GM13977 (cell line): ENCODE measurements at regions not wholly inside any gene's neighbourhood (a gene's known extent, or its start where the extent isn't known, plus 50 kb on each side); places are given as distances from the start of the nearest gene placed in this dataset.

Experiments
- DNase-seq: peaks from one replicate; pipeline ENCODE4 v3.0.0; 2012; ENCODE audit warnings: low spot score
- in situ Hi-C: fragments of 300-500 bp; cut with MboI; formaldehyde crosslinking; loops from one replicate; pipeline ENCODE4 v1.12.0; 2022; ENCODE audit warnings: low sequenced_read_pairs, low pct_unique_long_range_greater_than_20kb, mixed read lengths, inconsistent platforms; ENCODE audit not compliant: unreplicated experiment
- TF ChIP-seq, protein P1 (sequence below): IDR thresholded peaks from 2 replicates; pipeline ENCODE4 v1.5.1; 2012; ENCODE audit warnings: mild to moderate bottlenecking, control low read depth; ENCODE audit not compliant: insufficient read depth; ENCODE audit errors: extremely low read depth, missing control alignments

DNA sequence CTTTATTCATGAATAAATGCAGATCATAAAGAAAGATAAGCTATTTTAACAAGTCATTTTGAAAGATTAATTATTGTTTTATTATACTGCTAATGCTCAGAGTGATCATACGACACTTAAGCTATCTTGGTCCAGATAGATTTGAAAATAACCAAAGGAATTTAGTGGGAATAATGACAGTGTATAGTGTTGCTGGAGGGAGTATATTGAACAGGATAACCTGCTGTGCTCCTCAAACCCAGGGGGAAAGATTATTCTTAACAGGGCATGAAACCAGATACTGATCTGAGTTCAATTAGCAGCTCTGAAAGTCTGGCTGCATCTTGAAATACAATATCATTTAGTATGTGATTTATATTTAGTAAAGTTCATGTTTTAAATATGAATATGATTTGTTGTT lies 216.3 kb upstream of the ITGA4 start:
- in situ Hi-C loops = loop anchor here (25.0 kb wide), 1 partner anchor 129 kb away; no protein-coding TSS in a partner anchor
- no peak for DNase-seq
- TF ChIP-seq, protein P1, sequence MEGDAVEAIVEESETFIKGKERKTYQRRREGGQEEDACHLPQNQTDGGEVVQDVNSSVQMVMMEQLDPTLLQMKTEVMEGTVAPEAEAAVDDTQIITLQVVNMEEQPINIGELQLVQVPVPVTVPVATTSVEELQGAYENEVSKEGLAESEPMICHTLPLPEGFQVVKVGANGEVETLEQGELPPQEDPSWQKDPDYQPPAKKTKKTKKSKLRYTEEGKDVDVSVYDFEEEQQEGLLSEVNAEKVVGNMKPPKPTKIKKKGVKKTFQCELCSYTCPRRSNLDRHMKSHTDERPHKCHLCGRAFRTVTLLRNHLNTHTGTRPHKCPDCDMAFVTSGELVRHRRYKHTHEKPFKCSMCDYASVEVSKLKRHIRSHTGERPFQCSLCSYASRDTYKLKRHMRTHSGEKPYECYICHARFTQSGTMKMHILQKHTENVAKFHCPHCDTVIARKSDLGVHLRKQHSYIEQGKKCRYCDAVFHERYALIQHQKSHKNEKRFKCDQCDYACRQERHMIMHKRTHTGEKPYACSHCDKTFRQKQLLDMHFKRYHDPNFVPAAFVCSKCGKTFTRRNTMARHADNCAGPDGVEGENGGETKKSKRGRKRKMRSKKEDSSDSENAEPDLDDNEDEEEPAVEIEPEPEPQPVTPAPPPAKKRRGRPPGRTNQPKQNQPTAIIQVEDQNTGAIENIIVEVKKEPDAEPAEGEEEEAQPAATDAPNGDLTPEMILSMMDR = no peak

- TF ChIP-seq, protein P1 = no peak
- DNase-seq = no peak
- in situ Hi-C loops = loop anchor here (25.0 kb wide), 1 partner anchor 129 kb away; no protein-coding TSS in a partner anchor
Measured at GRCh38 chr2:181241366-181241765, 215.8 kb upstream of the ITGA4 start.

DNA sequence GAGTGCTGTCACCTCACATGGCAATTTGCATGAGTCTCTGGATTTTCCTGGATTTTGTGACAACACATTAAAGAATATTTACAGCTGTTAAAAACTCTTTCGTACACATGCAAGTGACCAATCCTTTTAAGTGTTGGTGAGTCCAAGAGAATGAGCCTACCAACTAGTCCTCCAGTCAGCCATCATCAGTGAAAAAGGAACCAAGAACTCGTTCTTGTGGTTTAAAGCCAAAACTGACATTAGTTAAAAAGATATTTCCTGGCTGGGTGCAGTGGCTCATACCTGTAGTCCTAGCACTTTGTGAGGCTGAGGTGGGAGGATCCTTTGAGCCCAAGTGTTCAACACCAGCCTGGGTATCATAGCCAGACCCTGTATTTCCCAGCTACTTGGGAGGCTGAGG lies 215.4 kb upstream of the ITGA4 start:
- in situ Hi-C loops = loop anchor here (25.0 kb wide), 1 partner anchor 129 kb away; no protein-coding TSS in a partner anchor
- peak; percentile 15 for DNase-seq
- TF ChIP-seq, protein P1 = no peak

- TF ChIP-seq, protein P1 = no peak
- in situ Hi-C loops = loop anchor here (25.0 kb wide), 1 partner anchor 130 kb away; no protein-coding TSS in a partner anchor
- DNase-seq = no peak
Measured at GRCh38 chr2:181242262-181242661, 214.9 kb upstream of the ITGA4 start.

GRCh38 chr2:181243319-181243718 lies 213.9 kb upstream of the ITGA4 start:
- in situ Hi-C loops = loop anchor here (25.0 kb wide), 1 partner anchor 131 kb away; no protein-coding TSS in a partner anchor
- TF ChIP-seq, protein P1 = no peak
- no peak for DNase-seq

GRCh38 chr2:181250691-181251090 lies 206.5 kb upstream of the ITGA4 start:
- in situ Hi-C loops = no loop called here
- TF ChIP-seq, protein P1 = no peak
- no peak for DNase-seq
